Chondrocyte (in vitro differentiated cells): ENCODE measurements at regions not wholly inside any gene's neighbourhood (a gene's known extent, or its start where the extent isn't known, plus 50 kb on each side); places are given as distances from the start of the nearest gene placed in this dataset.

Experiments
- DNase-seq: peaks from one replicate; pipeline ENCODE4 v3.0.0; 2021; ENCODE audit warnings: mixed read lengths, low spot score
- H3K27ac Mint-ChIP-seq: one replicate; pipeline ENCODE4 v1.8.0; 2021; ENCODE audit warnings: mild to moderate bottlenecking, moderate library complexity, mixed read lengths; ENCODE audit not compliant: unreplicated experiment
- H3K27me3 Mint-ChIP-seq: 2 replicates; pipeline ENCODE4 v1.8.0; 2021; ENCODE audit warnings: low read depth, mixed read lengths
- H3K36me3 Mint-ChIP-seq: 2 replicates; pipeline ENCODE4 v1.8.0; 2021; ENCODE audit warnings: low read depth, mixed read lengths
- H3K4me1 Mint-ChIP-seq: 2 replicates; pipeline ENCODE4 v1.8.0; 2021; ENCODE audit warnings: low read depth, mild to moderate bottlenecking, mixed read lengths
- H3K4me3 Mint-ChIP-seq: one replicate; pipeline ENCODE4 v1.8.0; 2021; ENCODE audit warnings: mild to moderate bottlenecking, moderate library complexity, mixed read lengths; ENCODE audit not compliant: unreplicated experiment
- H3K9me3 Mint-ChIP-seq: 2 replicates; pipeline ENCODE4 v1.8.0; 2021; ENCODE audit warnings: low read depth, mixed read lengths
- CTCF ChIP-seq: fragments of 200-600 bp; sonication (generic); IDR thresholded peaks from 2 replicates; pipeline ENCODE4 v1.5.0; 2021; ENCODE audit warnings: antibody characterized with exemption, mild to moderate bottlenecking, moderate library complexity

- no peak overlapping the region for H3K27ac Mint-ChIP-seq
- no peak overlapping the region for H3K4me3 Mint-ChIP-seq
- peaks cover 3% of the 10 kb centered on the region for H3K27me3 Mint-ChIP-seq
- no peaks in the 10 kb centered on the region for H3K4me1 Mint-ChIP-seq
- no peaks in the 10 kb centered on the region for H3K36me3 Mint-ChIP-seq
- no peak for DNase-seq
- no peak for TF ChIP-seq CTCF
- peaks cover 9% of the 10 kb centered on the region for H3K9me3 Mint-ChIP-seq
These were observed 61.2 kb upstream of the NRSN1 start for GRCh38 chr6:24064832-24065231.

- Mint-ChIP-seq H3K27me3 (peaks cover 3% of the 10 kb centered on the region), H3K9me3 (peaks cover 12% of the 10 kb centered on the region), H3K4me3 (no peak overlapping the region), H3K36me3 (no peaks in the 10 kb centered on the region), H3K4me1 (no peaks in the 10 kb centered on the region), H3K27ac (no peak overlapping the region)
- TF ChIP-seq CTCF, result no peak
- DNase-seq, result no peak
These were observed 56.5 kb upstream of the NRSN1 start for GRCh38 chr6:24069526-24069925.

- no peak overlapping the region for H3K4me3 Mint-ChIP-seq
- no peak for TF ChIP-seq CTCF
- no peak overlapping the region for H3K27ac Mint-ChIP-seq
- no peaks in the 10 kb centered on the region for H3K4me1 Mint-ChIP-seq
- H3K9me3 Mint-ChIP-seq, result peaks cover 6% of the 10 kb centered on the region
- H3K36me3 Mint-ChIP-seq, result no peaks in the 10 kb centered on the region
- peaks cover 3% of the 10 kb centered on the region for H3K27me3 Mint-ChIP-seq
- no peak for DNase-seq
These were observed 53.8 kb upstream of the NRSN1 start for GRCh38 chr6:24072038-24072746.

- H3K9me3 Mint-ChIP-seq, result peaks cover 6% of the 10 kb centered on the region
- TF ChIP-seq CTCF, result no peak
- H3K4me1 Mint-ChIP-seq, result no peaks in the 10 kb centered on the region
- no peak overlapping the region for H3K27ac Mint-ChIP-seq
- H3K4me3 Mint-ChIP-seq, result no peak overlapping the region
- DNase-seq, result no peak
- no peaks in the 10 kb centered on the region for H3K36me3 Mint-ChIP-seq
- H3K27me3 Mint-ChIP-seq, result no peaks in the 10 kb centered on the region
These were observed 50.0 kb upstream of the NRSN1 start for GRCh38 chr6:24076011-24076410.
